ENCODE measurements at regions not wholly inside any gene's neighbourhood (a gene's known extent, or its start where the extent isn't known, plus 50 kb on each side); places are given as distances from the start of the nearest gene placed in this dataset.

GRCh38 chrY:6782334-6782733, 128.2 kb upstream of the TBL1Y start:
- no peaks in the 10 kb centered on the region for H3K27me3 ChIP-seq (replicated peaks in 1 of 4; ENCODE audit: control insufficient read depth in 3 of 4, extremely low read depth in 1 of 4, insufficient read depth in 3 of 4, low read length in 3 of 4)
- H3K56ac ChIP-seq (replicated peaks; ENCODE audit: insufficient read length, low read depth, low read length) = no peak overlapping the region
- no peak for TF ChIP-seq SIRT6 (IDR thresholded peaks at IDR 0.05; ENCODE audit: low read length)
- TF ChIP-seq CHD1 (IDR thresholded peaks at IDR 0.05; ENCODE audit: low read depth, low read length) = no peak
- no peak for TF ChIP-seq CTCF (IDR thresholded peaks at IDR 0.05; ENCODE audit: control extremely low read depth in 1 of 3, insufficient read depth in 1 of 3, low read depth in 1 of 3, low read length in 3 of 3)
- no peak for TF ChIP-seq SP4 (IDR thresholded peaks at IDR 0.05; ENCODE audit: low read length)
- no peaks in the 10 kb centered on the region for H3K36me3 ChIP-seq (ENCODE audit: control insufficient read depth in 2 of 4, insufficient read depth in 4 of 4, low read length in 3 of 4)
- no peak overlapping the region for H4K8ac ChIP-seq (ENCODE audit: extremely low read depth, insufficient read depth, low read length)
- no peak overlapping the region for H3K9ac ChIP-seq (replicated peaks in 1 of 4; ENCODE audit: extremely low read depth in 1 of 4, low read depth in 3 of 4, low read length in 3 of 4)
- no peak overlapping the region for H4K91ac ChIP-seq (replicated peaks; ENCODE audit: insufficient read length, low read length)
- ChIA-PET CTCF (ENCODE audit: partially characterized antibody) (no interaction called here), POLR2A (ENCODE audit: partially characterized antibody) (no interaction called here)
- no peak overlapping the region for H2BK12ac ChIP-seq (ENCODE audit: low read depth, low read length)
- no peak overlapping the region for H3K4ac ChIP-seq (replicated peaks; ENCODE audit: insufficient read length, low read depth, low read length)
- 60% methylated on average over 1 of the region's 2 CpGs; no CpG with 5 or more reads in 1 of the 2 experiments for WGBS, 2 experiments (ENCODE audit: extremely low coverage in 1 of 2, insufficient coverage in 1 of 2, insufficient read length in 1 of 2, insufficient replicate concordance in 2 of 2, low coverage in 1 of 2, low lambda C conversion rate in 2 of 2, missing lambda C conversion rate in 1 of 2)
- H3K18ac ChIP-seq (ENCODE audit: extremely low read depth, low read length) = no peak overlapping the region
- no peak overlapping the region for H3K27ac ChIP-seq (ENCODE audit: low read depth, low read length)
- H3K79me1 ChIP-seq (ENCODE audit: low read depth, low read length) = no peaks in the 10 kb centered on the region
- no peak overlapping the region for H3K23ac ChIP-seq (ENCODE audit: insufficient read length)
- H3K9me3 ChIP-seq (ENCODE audit: insufficient read depth in 2 of 2, low read depth in 1 of 2, low read length in 1 of 2) = no peaks in the 10 kb centered on the region
- H3K4me1 ChIP-seq (replicated peaks in 1 of 4; ENCODE audit: control insufficient read depth in 3 of 4, insufficient read depth in 4 of 4, low read length in 3 of 4) = peaks cover 0 to 2% (median 0%) of the 10 kb centered on the region in 4 experiments; a peak in 3 of 7 replicates
- DNase-seq (ENCODE audit: low read depth in 1 of 2, low spot score in 2 of 2) (no peak), FAIRE-seq (no peak)
- H2BK20ac ChIP-seq (ENCODE audit: low read length) = no peak overlapping the region
- peak overlapping the region in 1 of 2 experiments; percentile 37; a peak in 2 of 4 replicates for H3K4me2 ChIP-seq (ENCODE audit: insufficient read depth in 1 of 2, low read depth in 2 of 2, low read length in 2 of 2)
- no peak overlapping the region for H4K5ac ChIP-seq (ENCODE audit: insufficient read length, low read depth, low read length)
- no peaks in the 10 kb centered on the region for H3K23me2 ChIP-seq (ENCODE audit: low read depth, low read length)
- no peak overlapping the region for H2BK15ac ChIP-seq (ENCODE audit: low read length)
- H3K14ac ChIP-seq (ENCODE audit: insufficient read length) = no peak overlapping the region
- H4K20me1 ChIP-seq (replicated peaks in 1 of 2; ENCODE audit: control insufficient read depth in 1 of 2, insufficient read depth in 2 of 2, low read length in 2 of 2) = no peaks in the 10 kb centered on the region
- no peak overlapping the region for H2BK5ac ChIP-seq (ENCODE audit: low read depth, low read length)
- H2BK120ac ChIP-seq (replicated peaks; ENCODE audit: low read depth, low read length) = no peak overlapping the region
- no peaks in the 10 kb centered on the region for H3K79me2 ChIP-seq (ENCODE audit: control insufficient read depth in 1 of 2, insufficient read depth in 2 of 2, low read length in 2 of 2)
- H2AK5ac ChIP-seq (ENCODE audit: low read depth, low read length) = no peak overlapping the region
- peak overlapping the region; percentile 88; the same call in 1 of the 2 replicates for H2AFZ ChIP-seq (ENCODE audit: low read length)
- no peak overlapping the region for H3K4me3 ChIP-seq (ENCODE audit: extremely low read depth in 1 of 4, insufficient read depth in 2 of 4, low read depth in 3 of 4, low read length in 4 of 4)
